OCI-LY1 (cell line): ENCODE measurements at regions not wholly inside any gene's neighbourhood (a gene's known extent, or its start where the extent isn't known, plus 50 kb on each side); places are given as distances from the start of the nearest gene placed in this dataset.

Experiments
- H2AFZ ChIP-seq: fragments of 200-600 bp; sonication (generic), shearing (Covaris generic); 2 replicates; pipeline ENCODE4 v1.6.0; 2014; ENCODE audit warnings: antibody characterized with exemption, mild to moderate bottlenecking, low read length
- H3F3A ChIP-seq: fragments of 200-600 bp; sonication (generic), shearing (Covaris generic); 2 replicates; pipeline ENCODE4 v1.6.0; 2014; ENCODE audit warnings: mild to moderate bottlenecking, antibody characterized with exemption, low read length, moderate library complexity; ENCODE audit not compliant: insufficient read depth
- H3K27ac ChIP-seq: fragments of 200-600 bp; sonication (generic); 2 replicates; pipeline ENCODE4 v1.5.1; 2014; ENCODE audit warnings: low read length, mixed run types, mild to moderate bottlenecking, low read depth; ENCODE audit not compliant: poor library complexity, severe bottlenecking
- H3K27me3 ChIP-seq: fragments of 200-600 bp; sonication (generic); 2 replicates; pipeline ENCODE4 v1.6.0; 2014; ENCODE audit warnings: antibody characterized with exemption, mild to moderate bottlenecking, low read length, moderate library complexity; ENCODE audit not compliant: insufficient read depth
- H3K36me3 ChIP-seq: fragments of 200-600 bp; sonication (generic); 2 replicates; pipeline ENCODE4 v1.6.1; 2014; ENCODE audit warnings: mild to moderate bottlenecking, antibody characterized with exemption, low read length, moderate library complexity, mixed read lengths; ENCODE audit not compliant: insufficient read depth
- H3K4me1 ChIP-seq: fragments of 200-600 bp; sonication (generic); 2 replicates; pipeline ENCODE4 v1.5.1; 2014; ENCODE audit warnings: mild to moderate bottlenecking, low read length, moderate library complexity; ENCODE audit not compliant: insufficient read depth, severe bottlenecking
- H3K4me2 ChIP-seq: fragments of 200-600 bp; sonication (generic), shearing (Covaris generic); 2 replicates; pipeline ENCODE4 v1.6.1; 2014; ENCODE audit warnings: low read length
- H3K4me3 ChIP-seq: fragments of 200-600 bp; sonication (generic); 2 replicates; pipeline ENCODE4 v1.5.1; 2014; ENCODE audit warnings: low read length, low read depth, mild to moderate bottlenecking, mixed read lengths; ENCODE audit not compliant: poor library complexity, severe bottlenecking
- H3K79me2 ChIP-seq: fragments of 200-600 bp; shearing (Covaris generic); 2 replicates; pipeline ENCODE4 v1.6.1; 2016; ENCODE audit warnings: mixed run types, low read length, mixed read lengths; ENCODE audit not compliant: insufficient read depth
- H3K9ac ChIP-seq: fragments of 200-600 bp; sonication (generic), shearing (Covaris generic); 2 replicates; pipeline ENCODE4 v1.6.1; 2014; ENCODE audit warnings: mild to moderate bottlenecking, low read length, mixed read lengths
- H3K9me2 ChIP-seq: fragments of 200-600 bp; sonication (generic), shearing (Covaris generic); 2 replicates; pipeline ENCODE4 v1.6.1; 2014; ENCODE audit warnings: low read depth, mild to moderate bottlenecking, low read length, mixed read lengths
- H3K9me3 ChIP-seq: fragments of 200-600 bp; shearing (Covaris generic); 2 replicates; pipeline ENCODE4 v1.6.1; 2014; ENCODE audit warnings: low read length, mixed read lengths
- H4K20me1 ChIP-seq: fragments of 200-600 bp; sonication (generic), shearing (Covaris generic); 2 replicates; pipeline ENCODE4 v1.6.0; 2016; ENCODE audit warnings: mild to moderate bottlenecking, low read length; ENCODE audit not compliant: insufficient read depth
- CTCF ChIP-seq: fragments of 200-600 bp; sonication (generic), shearing (Covaris generic); IDR thresholded peaks from 2 replicates; pipeline ENCODE4 v1.5.1; 2017; ENCODE audit warnings: mild to moderate bottlenecking, antibody characterized with exemption, low read length, moderate library complexity, mixed read lengths
- EZH2 ChIP-seq: fragments of 200-600 bp; sonication (generic), shearing (Covaris generic); IDR thresholded peaks from 2 replicates; pipeline ENCODE4 v1.8.0; 2017; ENCODE audit warnings: borderline replicate concordance, mixed run types, mild to moderate bottlenecking, antibody characterized with exemption, low read length, moderate library complexity, mixed read lengths

- Histone ChIP-seq H3F3A (no peaks in the 10 kb centered on the region), H3K79me2 (no peaks in the 10 kb centered on the region), H3K4me2 (no peak overlapping the region), H3K36me3 (no peaks in the 10 kb centered on the region), H2AFZ (no peak overlapping the region), H3K9ac (no peak overlapping the region), H3K27ac (no peak overlapping the region), H3K4me3 (no peak overlapping the region), H3K4me1 (no peaks in the 10 kb centered on the region), H3K9me3 (no peaks in the 10 kb centered on the region), H3K27me3 (no peaks in the 10 kb centered on the region), H3K9me2 (no peaks in the 10 kb centered on the region), H4K20me1 (no peaks in the 10 kb centered on the region)
- TF ChIP-seq CTCF (no peak), EZH2 (no peak)
Observed at GRCh38 chr14:99028521-99028920, 243.5 kb downstream of the BCL11B start.

- Histone ChIP-seq H3K4me3 (no peak overlapping the region), H3K27me3 (no peaks in the 10 kb centered on the region), H3K9ac (no peak overlapping the region), H3K9me3 (no peaks in the 10 kb centered on the region), H2AFZ (no peak overlapping the region), H3K36me3 (no peaks in the 10 kb centered on the region), H3K27ac (no peak overlapping the region), H3F3A (no peaks in the 10 kb centered on the region), H3K4me2 (no peak overlapping the region), H3K9me2 (no peaks in the 10 kb centered on the region), H4K20me1 (no peaks in the 10 kb centered on the region), H3K79me2 (no peaks in the 10 kb centered on the region), H3K4me1 (no peaks in the 10 kb centered on the region)
- no peak for TF ChIP-seq CTCF
- TF ChIP-seq EZH2 = no peak
Observed at GRCh38 chr14:99029145-99029915, 242.7 kb downstream of the BCL11B start.

GRCh38 chr14:99029916-99030305 is 242.1 kb downstream of the BCL11B start:
- H3K4me3 ChIP-seq = no peak overlapping the region
- H3K9me2 ChIP-seq = no peaks in the 10 kb centered on the region
- H3K27ac ChIP-seq = no peak overlapping the region
- no peak overlapping the region for H3K9ac ChIP-seq
- no peaks in the 10 kb centered on the region for H4K20me1 ChIP-seq
- H3K9me3 ChIP-seq = no peaks in the 10 kb centered on the region
- no peak overlapping the region for H3K4me2 ChIP-seq
- H3K36me3 ChIP-seq = no peaks in the 10 kb centered on the region
- TF ChIP-seq EZH2 (no peak), CTCF (no peak)
- no peaks in the 10 kb centered on the region for H3K4me1 ChIP-seq
- H3F3A ChIP-seq = no peaks in the 10 kb centered on the region
- no peaks in the 10 kb centered on the region for H3K79me2 ChIP-seq
- H2AFZ ChIP-seq = no peak overlapping the region
- H3K27me3 ChIP-seq = no peaks in the 10 kb centered on the region
